ENCODE measurements at regions not wholly inside any gene's neighbourhood (a gene's known extent, or its start where the extent isn't known, plus 50 kb on each side); places are given as distances from the start of the nearest gene placed in this dataset.

GRCh38 chr13:53953183-53953582, 924.6 kb downstream of the OLFM4 start:
- H2BK20ac ChIP-seq (ENCODE audit: low read length), result no peak overlapping the region
- no peak overlapping the region for H3K27ac ChIP-seq (ENCODE audit: low read depth, low read length)
- no peak overlapping the region for H3K23ac ChIP-seq (ENCODE audit: insufficient read length)
- no peak overlapping the region for H2BK12ac ChIP-seq (ENCODE audit: low read depth, low read length)
- H3K14ac ChIP-seq (ENCODE audit: insufficient read length), result no peak overlapping the region
- no peak overlapping the region for H2BK15ac ChIP-seq (ENCODE audit: low read length)
- no peak overlapping the region for H3K4me3 ChIP-seq (ENCODE audit: extremely low read depth in 1 of 4, insufficient read depth in 2 of 4, low read depth in 3 of 4, low read length in 4 of 4)
- H3K23me2 ChIP-seq (ENCODE audit: low read depth, low read length), result peaks cover 2% of the 10 kb centered on the region; the same call in 1 of the 2 replicates
- TF ChIP-seq PHF8 (conservative IDR thresholded peaks at IDR 0.05; ENCODE audit: low read depth, low read length), result no peak
- TF ChIP-seq NANOG (IDR thresholded peaks at IDR 0.05; ENCODE audit: insufficient read depth, low read depth, low read length, poor library complexity, severe bottlenecking), result no peak
- no peak for TF ChIP-seq CEBPB (IDR thresholded peaks at IDR 0.05; ENCODE audit: low read depth, low read length)
- TF ChIP-seq RFX5 (IDR thresholded peaks at IDR 0.05; ENCODE audit: borderline replicate concordance, low read depth, low read length), result no peak
- TF ChIP-seq SIRT6 (IDR thresholded peaks at IDR 0.05; ENCODE audit: low read length), result no peak
- no peak for TF ChIP-seq CTCF (IDR thresholded peaks at IDR 0.05; ENCODE audit: control extremely low read depth in 1 of 3, insufficient read depth in 1 of 3, low read depth in 1 of 3, low read length in 3 of 3)
- TF ChIP-seq TCF12 (IDR thresholded peaks at IDR 0.05; ENCODE audit: low read depth, low read length), result no peak
- TF ChIP-seq POU5F1 (IDR thresholded peaks at IDR 0.05; ENCODE audit: low read depth, low read length), result no peak
- TF ChIP-seq FOSL1 (IDR thresholded peaks at IDR 0.05; ENCODE audit: insufficient read depth, low read depth, low read length), result no peak
- no peak for TF ChIP-seq JUN (IDR thresholded peaks at IDR 0.05; ENCODE audit: low read depth, low read length)
- TF ChIP-seq SAP30 (IDR thresholded peaks at IDR 0.05; ENCODE audit: insufficient read depth, insufficient replicate concordance, low read length), result no peak
- H4K8ac ChIP-seq (ENCODE audit: extremely low read depth, insufficient read depth, low read length), result no peak overlapping the region
- no peak overlapping the region for H3K9ac ChIP-seq (replicated peaks in 1 of 4; ENCODE audit: extremely low read depth in 1 of 4, low read depth in 3 of 4, low read length in 3 of 4)
- no peak overlapping the region for H2BK5ac ChIP-seq (ENCODE audit: low read depth, low read length)
- H2AFZ ChIP-seq (ENCODE audit: low read length), result no peak overlapping the region
- WGBS, 2 experiments (ENCODE audit: extremely low coverage in 1 of 2, insufficient coverage in 1 of 2, insufficient read length in 1 of 2, insufficient replicate concordance in 2 of 2, low coverage in 1 of 2, low lambda C conversion rate in 2 of 2, missing lambda C conversion rate in 1 of 2), result 82% methylated on average over 2 of the region's 2 CpGs; no CpG with 5 or more reads in 1 of the 2 experiments
- DNase-seq (ENCODE audit: low read depth in 1 of 2, low spot score in 2 of 2) (no peak), FAIRE-seq (no peak)
- no peaks in the 10 kb centered on the region for H3K36me3 ChIP-seq (ENCODE audit: control insufficient read depth in 2 of 4, insufficient read depth in 4 of 4, low read length in 3 of 4)
- no peak overlapping the region for H3K18ac ChIP-seq (ENCODE audit: extremely low read depth, low read length)
- ChIA-PET POLR2A (ENCODE audit: partially characterized antibody) (no interaction called here), CTCF (ENCODE audit: partially characterized antibody) (no interaction called here)
- H4K91ac ChIP-seq (replicated peaks; ENCODE audit: insufficient read length, low read length), result no peak overlapping the region
- H3K4me2 ChIP-seq (ENCODE audit: insufficient read depth in 1 of 2, low read depth in 2 of 2, low read length in 2 of 2), result no peak overlapping the region
- H3K79me1 ChIP-seq (ENCODE audit: low read depth, low read length), result no peaks in the 10 kb centered on the region
- H3K9me3 ChIP-seq (ENCODE audit: insufficient read depth in 2 of 2, low read depth in 1 of 2, low read length in 1 of 2), result no peaks in the 10 kb centered on the region
- no peaks in the 10 kb centered on the region for H3K27me3 ChIP-seq (replicated peaks in 1 of 4; ENCODE audit: control insufficient read depth in 3 of 4, extremely low read depth in 1 of 4, insufficient read depth in 3 of 4, low read length in 3 of 4)
- H3K4me1 ChIP-seq (replicated peaks in 1 of 4; ENCODE audit: control insufficient read depth in 3 of 4, insufficient read depth in 4 of 4, low read length in 3 of 4), result no peaks in the 10 kb centered on the region
- no peak overlapping the region for H2BK120ac ChIP-seq (replicated peaks; ENCODE audit: low read depth, low read length)
- no peak overlapping the region for H3K56ac ChIP-seq (replicated peaks; ENCODE audit: insufficient read length, low read depth, low read length)
- no peak overlapping the region for H2AK5ac ChIP-seq (ENCODE audit: low read depth, low read length)
- no peak overlapping the region for H4K5ac ChIP-seq (ENCODE audit: insufficient read length, low read depth, low read length)
- no peaks in the 10 kb centered on the region for H3K79me2 ChIP-seq (ENCODE audit: control insufficient read depth in 1 of 2, insufficient read depth in 2 of 2, low read length in 2 of 2)
- no peaks in the 10 kb centered on the region for H4K20me1 ChIP-seq (replicated peaks in 1 of 2; ENCODE audit: control insufficient read depth in 1 of 2, insufficient read depth in 2 of 2, low read length in 2 of 2)
- H3K4ac ChIP-seq (replicated peaks; ENCODE audit: insufficient read length, low read depth, low read length), result no peak overlapping the region
